ENCODE measurements at regions not wholly inside any gene's neighbourhood (a gene's known extent, or its start where the extent isn't known, plus 50 kb on each side); places are given as distances from the start of the nearest gene placed in this dataset.

DNA sequence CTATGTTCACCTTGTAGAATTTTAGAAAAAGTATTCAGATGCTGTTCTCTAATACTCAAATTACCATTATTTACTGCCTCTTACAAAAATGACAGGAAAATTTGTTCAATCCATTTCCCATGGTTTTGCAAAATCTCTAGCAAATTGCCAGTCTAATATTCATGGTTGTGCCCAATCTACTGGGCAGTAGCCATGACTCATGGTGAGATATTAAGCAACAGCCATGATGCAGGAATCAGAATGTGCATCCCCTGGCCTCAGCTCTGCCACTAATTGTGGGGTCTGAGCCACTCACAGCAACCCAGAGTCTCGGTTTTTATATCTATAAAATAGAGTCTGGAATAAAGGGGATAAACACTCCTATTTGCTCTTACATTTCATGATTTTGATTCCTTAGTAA lies 353.6 kb downstream of the DEPDC1B start:
- no TSS peak for BruUV-seq (replicated peaks)
- WGBS (ENCODE audit: low lambda C conversion rate) = 67% methylated on average over 1 of the region's 1 CpG
- ATAC-seq (no peak), DNase-seq (ENCODE audit: low spot score) (no peak), FAIRE-seq (no peak)
- Histone ChIP-seq H3K4me1 (ENCODE audit: insufficient read depth, low read length) (0 out of 2 replicates have a peak, but pooled peaks cover 6% of the 10 kb centered on the region), H3K4me3 (replicated peaks in 1 of 3; ENCODE audit: insufficient read depth in 1 of 3, low read depth in 2 of 3, low read length in 3 of 3) (no peak overlapping the region), H2AFZ (ENCODE audit: low read length) (no peak overlapping the region), H3K36me3 (replicated peaks in 1 of 2; ENCODE audit: control insufficient read depth in 1 of 2, insufficient read depth in 2 of 2, low read length in 2 of 2) (no peaks in the 10 kb centered on the region), H3K4me2 (ENCODE audit: low read depth, low read length) (no peak overlapping the region), H3K27me3 (ENCODE audit: control insufficient read depth in 1 of 2, insufficient read depth in 2 of 2, low read length in 2 of 2) (no peaks in the 10 kb centered on the region), H3K9ac (ENCODE audit: insufficient read depth, low read depth, low read length) (no peak overlapping the region), H3K79me2 (ENCODE audit: insufficient read depth, low read length) (no peaks in the 10 kb centered on the region), H3K9me3 (ENCODE audit: low read length) (no peaks in the 10 kb centered on the region), H3K27ac (ENCODE audit: extremely low read length, insufficient read depth, low read length) (no peak overlapping the region), H4K20me1 (ENCODE audit: insufficient read depth, low read length) (no peaks in the 10 kb centered on the region)
- peak; percentile 28; the same call in 1 of the 2 replicates for TF ChIP-seq FOSL2 (CRISPR knock-in tag; IDR thresholded peaks at IDR 0.05)
- TF ChIP-seq MXD4 (CRISPR knock-in tag; IDR thresholded peaks at IDR 0.05) = no peak
- in situ Hi-C loops (cut with HindIII; ENCODE audit: extremely low pct_ligation_motif_present, low pct_unique_long_range_greater_than_20kb) (no loop called here), intact Hi-C loops (cut with micrococcal nuclease; ENCODE audit: unreplicated experiment) (no loop called here)
- ChIA-PET CTCF (ENCODE audit: low intra/inter-chr PET ratio, low total read pairs) (no interaction called here), POLR2A (no interaction called here)

DNA sequence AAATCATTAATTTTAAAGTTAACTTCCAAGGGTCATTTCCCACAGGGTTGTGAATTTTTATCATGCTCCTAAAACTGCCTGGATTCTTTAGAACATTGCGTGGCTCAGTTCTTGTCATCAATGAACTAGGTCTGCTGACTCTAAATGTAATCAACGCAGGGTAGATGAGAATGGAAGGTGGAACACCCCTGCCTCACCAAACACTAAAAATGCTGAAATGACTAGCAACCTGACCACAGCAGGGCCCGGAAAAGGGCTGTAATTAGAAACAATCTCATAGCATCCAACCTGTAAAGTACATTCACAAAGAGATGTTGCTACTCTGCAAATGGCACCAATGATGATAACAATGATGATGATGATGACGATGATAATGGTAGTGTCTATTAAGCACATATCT lies 356.9 kb downstream of the DEPDC1B start:
- FAIRE-seq = no peak
- no peak overlapping the region for H3K27ac ChIP-seq (ENCODE audit: extremely low read length, insufficient read depth, low read length)
- H3K36me3 ChIP-seq (replicated peaks in 1 of 2; ENCODE audit: control insufficient read depth in 1 of 2, insufficient read depth in 2 of 2, low read length in 2 of 2) = no peaks in the 10 kb centered on the region
- H3K27me3 ChIP-seq (ENCODE audit: control insufficient read depth in 1 of 2, insufficient read depth in 2 of 2, low read length in 2 of 2) = no peaks in the 10 kb centered on the region
- H3K4me2 ChIP-seq (ENCODE audit: low read depth, low read length) = no peak overlapping the region
- no peaks in the 10 kb centered on the region for H3K4me1 ChIP-seq (ENCODE audit: insufficient read depth, low read length)
- no peak overlapping the region for H3K4me3 ChIP-seq (replicated peaks in 1 of 3; ENCODE audit: insufficient read depth in 1 of 3, low read depth in 2 of 3, low read length in 3 of 3)
- no peak overlapping the region for H3K9ac ChIP-seq (ENCODE audit: insufficient read depth, low read depth, low read length)
- H4K20me1 ChIP-seq (ENCODE audit: insufficient read depth, low read length) = no peaks in the 10 kb centered on the region
- DNase-seq (ENCODE audit: low spot score) = no peak
- H3K9me3 ChIP-seq (ENCODE audit: low read length) = no peaks in the 10 kb centered on the region
- no TSS peak for BruUV-seq (replicated peaks)
- POLR2A ChIA-PET = no interaction called here
- no peak overlapping the region for H2AFZ ChIP-seq (ENCODE audit: low read length)
- TF ChIP-seq HNF4G (IDR thresholded peaks at IDR 0.05; ENCODE audit: borderline replicate concordance, low read depth, low read length) = no peak
- no peak for TF ChIP-seq HNF4G (CRISPR knock-in tag; IDR thresholded peaks at IDR 0.05; ENCODE audit: borderline replicate concordance, low read depth)
- TF ChIP-seq, protein P1, sequence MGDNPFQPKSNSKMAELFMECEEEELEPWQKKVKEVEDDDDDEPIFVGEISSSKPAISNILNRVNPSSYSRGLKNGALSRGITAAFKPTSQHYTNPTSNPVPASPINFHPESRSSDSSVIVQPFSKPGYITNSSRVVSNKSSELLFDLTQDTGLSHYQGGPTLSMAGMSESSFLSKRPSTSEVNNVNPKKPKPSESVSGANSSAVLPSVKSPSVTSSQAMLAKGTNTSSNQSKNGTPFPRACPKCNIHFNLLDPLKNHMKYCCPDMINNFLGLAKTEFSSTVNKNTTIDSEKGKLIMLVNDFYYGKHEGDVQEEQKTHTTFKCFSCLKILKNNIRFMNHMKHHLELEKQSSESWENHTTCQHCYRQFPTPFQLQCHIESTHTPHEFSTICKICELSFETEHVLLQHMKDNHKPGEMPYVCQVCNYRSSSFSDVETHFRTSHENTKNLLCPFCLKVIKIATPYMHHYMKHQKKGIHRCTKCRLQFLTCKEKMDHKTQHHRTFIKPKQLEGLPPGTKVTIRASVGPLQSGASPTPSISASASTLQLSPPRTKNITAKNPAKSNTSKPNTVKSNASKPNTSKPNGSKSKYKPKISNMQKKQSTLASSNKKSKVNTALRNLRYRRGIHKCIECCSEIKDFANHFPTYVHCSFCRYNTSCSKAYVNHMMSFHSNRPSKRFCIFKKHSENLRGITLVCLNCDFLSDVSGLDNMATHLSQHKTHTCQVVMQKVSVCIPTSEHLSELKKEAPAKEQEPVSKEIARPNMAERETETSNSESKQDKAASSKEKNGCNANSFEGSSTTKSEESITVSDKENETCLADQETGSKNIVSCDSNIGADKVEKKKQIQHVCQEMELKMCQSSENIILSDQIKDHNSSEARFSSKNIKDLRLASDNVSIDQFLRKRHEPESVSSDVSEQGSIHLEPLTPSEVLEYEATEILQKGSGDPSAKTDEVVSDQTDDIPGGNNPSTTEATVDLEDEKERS (CRISPR knock-in tag; IDR thresholded peaks at IDR 0.05) = no peak
- TF ChIP-seq RELA (CRISPR knock-in tag; IDR thresholded peaks at IDR 0.05) = no peak
- no peak for TF ChIP-seq MXD3 (CRISPR knock-in tag; IDR thresholded peaks at IDR 0.05)
- 0 out of 2 replicates have a peak, but pooled peaks have one; percentile 13 for TF ChIP-seq CREB1 (IDR thresholded peaks at IDR 0.05)
- TF ChIP-seq CREB1 (CRISPR knock-in tag; IDR thresholded peaks at IDR 0.05) = no peak
- no peak for TF ChIP-seq JARID2 (CRISPR knock-in tag; IDR thresholded peaks at IDR 0.05; ENCODE audit: insufficient replicate concordance)
- H3K79me2 ChIP-seq (ENCODE audit: insufficient read depth, low read length) = no peaks in the 10 kb centered on the region
- ATAC-seq = no peak
- intact Hi-C loops (cut with micrococcal nuclease; ENCODE audit: unreplicated experiment) (no loop called here), in situ Hi-C loops (cut with HindIII; ENCODE audit: extremely low pct_ligation_motif_present, low pct_unique_long_range_greater_than_20kb) (no loop called here)
- WGBS (ENCODE audit: low lambda C conversion rate) = 88% methylated on average over 4 of the region's 4 CpGs
- CTCF ChIA-PET (ENCODE audit: low intra/inter-chr PET ratio, low total read pairs) = no interaction called here
